Pancreas (tissue), 10 donors: ENCODE measurements at regions not wholly inside any gene's neighbourhood (a gene's known extent, or its start where the extent isn't known, plus 50 kb on each side); places are given as distances from the start of the nearest gene placed in this dataset.

ENCODE experiments used
- ATAC-seq, 4 donors: fragments of 200-7000 bp; cut with Tn5 transposase; one replicate each; pipeline versions ENCODE4 v1.8.0 to v1.9.1; 2020; ENCODE audit warnings: mild to moderate bottlenecking in 4 of 4, moderate library complexity in 4 of 4
- DNase-seq, 6 donors: peaks; one replicate each; pipeline ENCODE4 v3.0.0-alpha.2; 2020
- FAIRE-seq: peaks from 2 replicates; lab custom pipeline; 2012; peaks lifted over from hg19 to GRCh38; lab: Jason Lieb, UNC
- H3K27ac ChIP-seq, 4 donors: fragments of 200-600 bp; sonication (generic); 1 replicate in 3 of 4; 2 replicates in 1 of 4; pipeline versions ENCODE4 v1.5.0 to v1.8.0; 2020
- H3K27me3 ChIP-seq, 4 donors: fragments of 200-600 bp; one replicate each; pipeline ENCODE4 v1.8.0; 2021
- H3K36me3 ChIP-seq, 3 donors: fragments of 200-600 bp; sonication (generic) in 1 of 3; one replicate each; pipeline versions ENCODE4 v1.5.0 to v1.8.0; 2020 to 2021
- H3K4me1 ChIP-seq, 3 donors: fragments of 200-600 bp; one replicate each; pipeline ENCODE4 v1.8.0; 2021
- H3K4me3 ChIP-seq, 4 donors: fragments of 200-600 bp; sonication (generic) in 2 of 4; one replicate each; pipeline versions ENCODE4 v1.5.0 to v1.8.0; 2020 to 2021
- H3K9me3 ChIP-seq, 4 donors: fragments of 200-600 bp; one replicate each; pipeline ENCODE4 v1.8.0; 2021
- CTCF ChIP-seq, 4 donors: fragments of 200-600 bp; sonication (generic) in 3 of 4; IDR thresholded peaks; one replicate each; pipeline versions ENCODE4 v1.5.0 to v1.8.0; 2021; ENCODE audit warnings: antibody characterized with exemption in 4 of 4
- WGBS, 2 donors: extraction: QIAGEN DNeasy Blood & Tissue Kit; methylation state at CpG; one replicate each; pipeline ENCODE4 v1.1.7; 2013; 5-methylcytosine and 5-hydroxymethylcytosine counted together
- intact Hi-C, 3 donors: fragments of 100-400 bp; cut with DNase I; formaldehyde crosslinking; loops; one replicate each; pipeline versions ENCODE4 v1.11.1 to v1.14.2; 2022
- donor health status: healthy with polysubstance abuse.
- donor health status: DM: no; HTN: no; CAD: no; lungs with moderate emphysema.
- donor health status: DM: no; HTN: no; CAD: no.
- donor health status: control.
- donor health status: control.
- donor health status: Bipolar disorder and iron deficiency.
- donor health status: DM: yes; HTN: yes; CAD: no.
- donor health status: DM: no; HTN: no; CAD: no.
- donor health status: DM: no; HTN: no; CAD: no.
- donor health status: DM: yes; HTN: yes; CAD: no.

GRCh38 chr1:79827446-79827845 is 820.9 kb upstream of the ADGRL4 start:
- Histone ChIP-seq H3K4me1 (no peaks in the 10 kb centered on the region), H3K27me3 (no peaks in the 10 kb centered on the region), H3K4me3 (no peak overlapping the region), H3K27ac (no peak overlapping the region), H3K9me3 (no peaks in the 10 kb centered on the region), H3K36me3 (no peaks in the 10 kb centered on the region)
- DNase-seq (no peak), FAIRE-seq (no peak), ATAC-seq (no peak)
- TF ChIP-seq CTCF (IDR thresholded peaks at IDR 0.05) = no peak
- 52 to 60% methylated on average over 2 of the region's 2 CpGs for WGBS, 2 donors
- intact Hi-C loops = no loop called here

- intact Hi-C loops = no loop called here
- FAIRE-seq (no peak), DNase-seq (no peak), ATAC-seq (no peak)
- Histone ChIP-seq H3K36me3 (no peaks in the 10 kb centered on the region), H3K4me3 (no peak overlapping the region), H3K27me3 (no peaks in the 10 kb centered on the region), H3K4me1 (no peaks in the 10 kb centered on the region), H3K27ac (no peak overlapping the region), H3K9me3 (no peaks in the 10 kb centered on the region)
- no peak for TF ChIP-seq CTCF (IDR thresholded peaks at IDR 0.05)
- 82 to 84% methylated on average over 3 of the region's 3 CpGs for WGBS, 2 donors
These were observed 819.0 kb upstream of the ADGRL4 start for GRCh38 chr1:79825551-79825950.

GRCh38 chr1:79822053-79822452 is 815.5 kb upstream of the ADGRL4 start:
- ATAC-seq (no peak), DNase-seq (peak in 1 of 6 donors; percentile 34), FAIRE-seq (no peak)
- TF ChIP-seq CTCF (IDR thresholded peaks at IDR 0.05) = no peak
- H3K36me3 ChIP-seq = no peaks in the 10 kb centered on the region
- H3K4me3 ChIP-seq = no peak overlapping the region
- no peaks in the 10 kb centered on the region for H3K9me3 ChIP-seq
- intact Hi-C loops = no loop called here
- WGBS, 2 donors = 89 to 91% methylated on average over 11 of the region's 11 CpGs
- no peak overlapping the region for H3K27ac ChIP-seq
- H3K27me3 ChIP-seq = no peaks in the 10 kb centered on the region
- no peaks in the 10 kb centered on the region for H3K4me1 ChIP-seq

- H3K9me3 ChIP-seq = no peaks in the 10 kb centered on the region
- H3K4me3 ChIP-seq = no peak overlapping the region
- intact Hi-C loops = no loop called here
- no peaks in the 10 kb centered on the region for H3K4me1 ChIP-seq
- FAIRE-seq (no peak), DNase-seq (no peak), ATAC-seq (no peak)
- 61 to 65% methylated on average over 3 of the region's 3 CpGs for WGBS, 2 donors
- no peak overlapping the region for H3K27ac ChIP-seq
- no peak for TF ChIP-seq CTCF (IDR thresholded peaks at IDR 0.05)
- H3K36me3 ChIP-seq = no peaks in the 10 kb centered on the region
- H3K27me3 ChIP-seq = no peaks in the 10 kb centered on the region
These were observed 812.6 kb upstream of the ADGRL4 start for GRCh38 chr1:79819140-79819539.

- Histone ChIP-seq H3K36me3 (no peaks in the 10 kb centered on the region), H3K4me3 (no peak overlapping the region), H3K9me3 (no peaks in the 10 kb centered on the region), H3K27me3 (no peaks in the 10 kb centered on the region), H3K4me1 (no peaks in the 10 kb centered on the region), H3K27ac (no peak overlapping the region)
- 67 to 72% methylated on average over 4 of the region's 4 CpGs for WGBS, 2 donors
- DNase-seq (no peak), FAIRE-seq (no peak), ATAC-seq (no peak)
- intact Hi-C loops = no loop called here
- no peak for TF ChIP-seq CTCF (IDR thresholded peaks at IDR 0.05)
These were observed 810.6 kb upstream of the ADGRL4 start for GRCh38 chr1:79817031-79817560.
